ENCODE measurements at regions not wholly inside any gene's neighbourhood (a gene's known extent, or its start where the extent isn't known, plus 50 kb on each side); places are given as distances from the start of the nearest gene placed in this dataset.
"Not testable (repeated sequence)": the region's sequence is repeated elsewhere in the genome, so short reads cannot be mapped to it uniquely, and the experiment has no call there.

DNA sequence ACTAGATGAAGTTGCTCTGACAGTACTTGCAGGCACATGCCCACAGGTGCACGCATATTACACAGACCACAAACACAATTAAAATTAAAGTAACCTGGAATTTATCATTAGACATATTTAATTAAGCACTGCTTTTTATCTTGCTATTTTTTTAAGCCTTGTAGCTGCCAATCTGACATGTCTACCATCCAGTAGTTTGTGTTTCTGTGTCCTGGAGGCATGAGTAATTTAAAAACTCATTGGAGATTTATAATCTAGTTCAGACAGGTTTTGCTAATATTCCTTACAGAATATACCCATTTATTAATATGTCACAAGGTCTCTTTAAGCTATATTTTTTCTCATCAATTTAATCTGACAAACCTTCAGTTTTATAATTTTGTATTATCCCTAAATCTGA is 445.0 kb upstream of the KLF6 start:
- Mint-ChIP-seq H3K9me3 (no peaks in the 10 kb centered on the region), H3K27ac (no peak overlapping the region), H3K27me3 (ENCODE audit: low read depth) (no peaks in the 10 kb centered on the region), H3K4me3 (no peak overlapping the region), H3K36me3 (ENCODE audit: low read depth) (no peaks in the 10 kb centered on the region), H3K4me1 (ENCODE audit: low read depth) (no peaks in the 10 kb centered on the region)
- CTCF ChIA-PET, result no interaction called here
- intact Hi-C loops (cut with micrococcal nuclease), result no loop called here
- DNase-seq, result no peak

DNA sequence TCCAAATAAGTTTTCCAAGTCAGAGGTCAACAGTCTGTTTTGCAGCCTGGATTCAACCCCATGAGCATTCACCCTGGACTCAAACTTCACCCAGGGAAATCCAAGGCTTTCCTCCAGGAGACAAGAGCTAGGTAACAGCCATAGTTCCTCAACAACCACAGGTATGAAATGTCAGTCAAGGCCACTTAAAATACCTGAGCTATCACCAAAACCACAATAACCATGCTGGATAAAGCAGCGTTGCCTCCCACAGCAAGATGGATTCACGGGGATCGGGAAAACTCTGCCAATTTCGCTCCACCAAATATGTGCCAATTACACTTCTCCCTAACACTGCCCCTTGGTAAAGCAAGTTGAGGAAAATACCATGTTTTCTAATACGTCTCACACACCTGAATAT is 444.1 kb upstream of the KLF6 start:
- DNase-seq, result no peak
- no peaks in the 10 kb centered on the region for H3K9me3 Mint-ChIP-seq
- intact Hi-C loops (cut with micrococcal nuclease), result no loop called here
- no peaks in the 10 kb centered on the region for H3K4me1 Mint-ChIP-seq (ENCODE audit: low read depth)
- no peaks in the 10 kb centered on the region for H3K27me3 Mint-ChIP-seq (ENCODE audit: low read depth)
- no peaks in the 10 kb centered on the region for H3K36me3 Mint-ChIP-seq (ENCODE audit: low read depth)
- CTCF ChIA-PET, result no interaction called here
- no peak overlapping the region for H3K4me3 Mint-ChIP-seq
- H3K27ac Mint-ChIP-seq, result no peak overlapping the region

GRCh38 chr10:4227586-4227985 is 442.6 kb upstream of the KLF6 start:
- no peaks in the 10 kb centered on the region for H3K4me1 Mint-ChIP-seq (ENCODE audit: low read depth)
- no peaks in the 10 kb centered on the region for H3K36me3 Mint-ChIP-seq (ENCODE audit: low read depth)
- CTCF ChIA-PET, result no interaction called here
- intact Hi-C loops (cut with micrococcal nuclease), result no loop called here
- no peak overlapping the region for H3K27ac Mint-ChIP-seq
- no peaks in the 10 kb centered on the region for H3K9me3 Mint-ChIP-seq
- no peak for DNase-seq
- H3K27me3 Mint-ChIP-seq (ENCODE audit: low read depth), result no peaks in the 10 kb centered on the region
- H3K4me3 Mint-ChIP-seq, result no peak overlapping the region

GRCh38 chr10:4226941-4227540 is 442.0 kb upstream of the KLF6 start:
- CTCF ChIA-PET, result no interaction called here
- intact Hi-C loops (cut with micrococcal nuclease), result no loop called here
- no peaks in the 10 kb centered on the region for H3K4me1 Mint-ChIP-seq (ENCODE audit: low read depth)
- H3K27ac Mint-ChIP-seq, result no peak overlapping the region
- H3K36me3 Mint-ChIP-seq (ENCODE audit: low read depth), result no peaks in the 10 kb centered on the region
- H3K4me3 Mint-ChIP-seq, result no peak overlapping the region
- DNase-seq, result no peak
- H3K9me3 Mint-ChIP-seq, result no peaks in the 10 kb centered on the region
- no peaks in the 10 kb centered on the region for H3K27me3 Mint-ChIP-seq (ENCODE audit: low read depth)

DNA sequence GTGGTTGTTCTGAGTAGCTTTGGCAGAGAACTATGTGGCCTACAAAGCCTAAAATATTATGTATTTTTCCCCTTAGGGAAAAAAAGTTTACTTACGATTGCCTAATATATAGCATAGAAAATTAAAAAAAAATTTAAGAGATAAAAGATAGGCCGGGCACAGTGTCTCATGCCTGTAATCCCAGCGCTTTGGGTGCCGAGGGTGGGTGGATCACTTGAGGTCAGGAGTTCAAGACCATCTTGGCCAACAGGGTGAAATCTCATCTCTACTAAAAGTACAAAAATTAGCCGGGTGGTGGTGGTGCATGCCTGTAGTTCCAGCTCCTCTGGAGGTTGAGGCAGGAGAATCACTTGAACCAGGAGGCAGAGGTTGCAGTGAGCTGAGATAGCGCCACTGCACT is 439.2 kb upstream of the KLF6 start:
- DNase-seq, result no peak
- peaks cover 9% of the 10 kb centered on the region for H3K4me1 Mint-ChIP-seq (ENCODE audit: low read depth)
- H3K36me3 Mint-ChIP-seq (ENCODE audit: low read depth), result no peaks in the 10 kb centered on the region
- peaks cover 4% of the 10 kb centered on the region for H3K27me3 Mint-ChIP-seq (ENCODE audit: low read depth)
- no peak overlapping the region for H3K27ac Mint-ChIP-seq
- intact Hi-C loops (cut with micrococcal nuclease), result no loop called here
- peaks cover 1% of the 10 kb centered on the region for H3K9me3 Mint-ChIP-seq
- no peak overlapping the region for H3K4me3 Mint-ChIP-seq
- CTCF ChIA-PET, result no interaction called here

GRCh38 chr10:4221310-4221709 is 436.3 kb upstream of the KLF6 start:
- peaks cover 12% of the 10 kb centered on the region for H3K4me1 Mint-ChIP-seq (ENCODE audit: low read depth)
- H3K27me3 Mint-ChIP-seq (ENCODE audit: low read depth); H3K36me3 Mint-ChIP-seq (ENCODE audit: low read depth); H3K4me3 Mint-ChIP-seq; H3K9me3 Mint-ChIP-seq; CTCF ChIA-PET; H3K27ac Mint-ChIP-seq: not testable (repeated sequence)
- intact Hi-C loops (cut with micrococcal nuclease), result loop anchor here (2.0 kb wide), 1 partner anchor 21 kb away; no protein-coding TSS in a partner anchor
- peak; percentile 23 for DNase-seq

GRCh38 chr10:4219901-4220300 is 434.9 kb upstream of the KLF6 start:
- DNase-seq, result no peak
- Mint-ChIP-seq H3K4me1 (ENCODE audit: low read depth) (peaks cover 21% of the 10 kb centered on the region), H3K4me3 (no peak overlapping the region), H3K9me3 (peaks cover 1% of the 10 kb centered on the region), H3K27me3 (ENCODE audit: low read depth) (peaks cover 4% of the 10 kb centered on the region), H3K36me3 (ENCODE audit: low read depth) (no peaks in the 10 kb centered on the region), H3K27ac (no peak overlapping the region)
- CTCF ChIA-PET, result no interaction called here
- intact Hi-C loops (cut with micrococcal nuclease), result loop anchor here (2.0 kb wide), 1 partner anchor 23 kb away; no protein-coding TSS in a partner anchor

- Mint-ChIP-seq H3K4me3 (no peak overlapping the region), H3K27me3 (ENCODE audit: low read depth) (peaks cover 4% of the 10 kb centered on the region), H3K9me3 (peaks cover 1% of the 10 kb centered on the region), H3K36me3 (ENCODE audit: low read depth) (no peaks in the 10 kb centered on the region), H3K27ac (no peak overlapping the region), H3K4me1 (ENCODE audit: low read depth) (peaks cover 23% of the 10 kb centered on the region)
- CTCF ChIA-PET, result no interaction called here
- no peak for DNase-seq
- intact Hi-C loops (cut with micrococcal nuclease), result no loop called here
These were observed 432.6 kb upstream of the KLF6 start for GRCh38 chr10:4217653-4218052.

- H3K27ac Mint-ChIP-seq, result no peak overlapping the region
- intact Hi-C loops (cut with micrococcal nuclease), result no loop called here
- H3K27me3 Mint-ChIP-seq (ENCODE audit: low read depth), result peaks cover 4% of the 10 kb centered on the region
- DNase-seq, result no peak
- peaks cover 23% of the 10 kb centered on the region for H3K4me1 Mint-ChIP-seq (ENCODE audit: low read depth)
- no peak overlapping the region for H3K4me3 Mint-ChIP-seq
- CTCF ChIA-PET, result no interaction called here
- peaks cover 1% of the 10 kb centered on the region for H3K9me3 Mint-ChIP-seq
- H3K36me3 Mint-ChIP-seq (ENCODE audit: low read depth), result no peaks in the 10 kb centered on the region
These were observed 432.2 kb upstream of the KLF6 start for GRCh38 chr10:4217187-4217586.

- Mint-ChIP-seq H3K9me3 (peaks cover 1% of the 10 kb centered on the region), H3K27ac (no peak overlapping the region), H3K4me3 (no peak overlapping the region), H3K36me3 (ENCODE audit: low read depth) (no peaks in the 10 kb centered on the region), H3K27me3 (ENCODE audit: low read depth) (peaks cover 4% of the 10 kb centered on the region), H3K4me1 (ENCODE audit: low read depth) (peaks cover 23% of the 10 kb centered on the region)
- CTCF ChIA-PET, result no interaction called here
- intact Hi-C loops (cut with micrococcal nuclease), result no loop called here
- DNase-seq, result no peak
These were observed 431.7 kb upstream of the KLF6 start for GRCh38 chr10:4216726-4217125.

DNA sequence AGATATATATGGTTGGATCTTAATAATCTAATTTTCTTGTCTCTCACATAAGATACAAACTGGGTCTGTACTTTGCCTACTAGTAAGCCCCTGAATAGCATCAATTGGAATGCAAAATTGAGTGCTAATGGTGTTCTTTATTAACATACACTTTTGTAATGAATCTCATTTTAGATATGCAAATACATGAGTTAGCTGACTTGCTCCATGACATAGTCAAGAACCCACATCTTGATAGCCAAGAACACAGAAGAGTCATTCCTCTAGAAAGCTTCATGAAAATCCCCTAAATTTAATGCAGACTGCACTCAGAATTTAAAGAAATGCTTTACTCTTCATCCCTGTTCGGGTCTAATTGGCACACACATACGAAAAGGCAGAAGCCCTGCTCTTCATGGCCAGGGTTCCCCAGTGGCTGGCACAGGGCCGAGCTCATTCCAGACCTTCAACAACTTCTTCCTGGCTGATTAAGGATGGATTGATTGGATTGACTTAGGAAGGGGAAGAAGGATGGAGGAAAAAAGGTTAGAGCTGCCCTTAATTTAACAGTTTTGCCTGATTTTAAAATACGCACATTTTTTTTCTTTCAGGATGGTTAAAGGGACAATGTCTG is 431.1 kb upstream of the KLF6 start:
- Mint-ChIP-seq H3K36me3 (ENCODE audit: low read depth) (no peaks in the 10 kb centered on the region), H3K4me1 (ENCODE audit: low read depth) (peaks cover 19% of the 10 kb centered on the region), H3K4me3 (no peak overlapping the region), H3K27me3 (ENCODE audit: low read depth) (peaks cover 4% of the 10 kb centered on the region), H3K27ac (no peak overlapping the region), H3K9me3 (no peaks in the 10 kb centered on the region)
- CTCF ChIA-PET, result no interaction called here
- intact Hi-C loops (cut with micrococcal nuclease), result no loop called here
- DNase-seq, result no peak

DNA sequence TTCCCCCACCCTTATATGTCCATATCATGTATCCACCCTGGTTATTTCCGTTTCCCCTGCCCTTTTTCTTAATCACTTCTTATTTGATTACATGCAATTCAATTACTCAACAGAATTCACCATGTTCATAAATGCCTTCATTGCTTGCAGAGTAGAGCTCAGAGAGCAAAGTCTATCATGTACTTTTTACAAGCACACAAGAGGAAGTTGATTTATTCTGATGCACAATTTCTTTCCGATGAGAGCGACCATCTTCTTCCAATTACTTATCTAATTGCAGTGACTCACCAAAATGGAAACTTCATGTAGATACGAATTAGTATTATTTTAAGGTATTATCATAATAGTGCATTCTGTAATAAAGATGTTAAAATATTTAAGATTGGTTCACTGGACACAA is 430.5 kb upstream of the KLF6 start:
- Mint-ChIP-seq H3K27ac (peak overlapping the region; percentile 39), H3K36me3 (ENCODE audit: low read depth) (no peaks in the 10 kb centered on the region), H3K4me1 (ENCODE audit: low read depth) (peaks cover 15% of the 10 kb centered on the region), H3K9me3 (no peaks in the 10 kb centered on the region), H3K27me3 (ENCODE audit: low read depth) (peaks cover 4% of the 10 kb centered on the region), H3K4me3 (no peak overlapping the region)
- intact Hi-C loops (cut with micrococcal nuclease), result no loop called here
- CTCF ChIA-PET, result no interaction called here
- DNase-seq, result no peak

DNA sequence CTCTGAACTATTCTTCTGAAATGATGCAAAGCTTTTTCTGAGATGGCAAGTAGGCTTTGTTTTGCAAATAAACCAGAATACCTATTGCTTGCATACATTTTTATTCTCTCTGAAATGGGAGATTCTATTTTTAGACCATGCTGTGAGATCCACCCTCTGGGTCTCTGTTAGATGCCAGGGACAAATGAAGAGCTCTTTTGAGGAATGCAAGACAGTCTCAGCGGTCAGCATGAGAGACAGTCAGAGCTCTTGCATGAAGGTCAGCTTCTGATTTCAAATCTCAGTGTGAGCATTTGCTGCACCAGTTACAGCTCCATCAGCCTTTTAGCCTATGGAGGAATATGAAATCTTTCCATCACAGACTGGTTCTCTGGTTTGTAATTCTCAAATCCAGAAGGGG is 429.9 kb upstream of the KLF6 start:
- no peak overlapping the region for H3K4me3 Mint-ChIP-seq
- intact Hi-C loops (cut with micrococcal nuclease), result no loop called here
- H3K9me3 Mint-ChIP-seq, result no peaks in the 10 kb centered on the region
- H3K36me3 Mint-ChIP-seq (ENCODE audit: low read depth), result no peaks in the 10 kb centered on the region
- H3K27me3 Mint-ChIP-seq (ENCODE audit: low read depth), result peaks cover 4% of the 10 kb centered on the region
- no peak for DNase-seq
- CTCF ChIA-PET, result no interaction called here
- no peak overlapping the region for H3K27ac Mint-ChIP-seq
- H3K4me1 Mint-ChIP-seq (ENCODE audit: low read depth), result peaks cover 15% of the 10 kb centered on the region

Data from activated naive CD4-positive, alpha-beta T cell treated with anti-CD3 and anti-CD28 coated beads for 36 hours (primary cell).